ENCODE measurements at regions not wholly inside any gene's neighbourhood (a gene's known extent, or its start where the extent isn't known, plus 50 kb on each side); places are given as distances from the start of the nearest gene placed in this dataset.

DNA sequence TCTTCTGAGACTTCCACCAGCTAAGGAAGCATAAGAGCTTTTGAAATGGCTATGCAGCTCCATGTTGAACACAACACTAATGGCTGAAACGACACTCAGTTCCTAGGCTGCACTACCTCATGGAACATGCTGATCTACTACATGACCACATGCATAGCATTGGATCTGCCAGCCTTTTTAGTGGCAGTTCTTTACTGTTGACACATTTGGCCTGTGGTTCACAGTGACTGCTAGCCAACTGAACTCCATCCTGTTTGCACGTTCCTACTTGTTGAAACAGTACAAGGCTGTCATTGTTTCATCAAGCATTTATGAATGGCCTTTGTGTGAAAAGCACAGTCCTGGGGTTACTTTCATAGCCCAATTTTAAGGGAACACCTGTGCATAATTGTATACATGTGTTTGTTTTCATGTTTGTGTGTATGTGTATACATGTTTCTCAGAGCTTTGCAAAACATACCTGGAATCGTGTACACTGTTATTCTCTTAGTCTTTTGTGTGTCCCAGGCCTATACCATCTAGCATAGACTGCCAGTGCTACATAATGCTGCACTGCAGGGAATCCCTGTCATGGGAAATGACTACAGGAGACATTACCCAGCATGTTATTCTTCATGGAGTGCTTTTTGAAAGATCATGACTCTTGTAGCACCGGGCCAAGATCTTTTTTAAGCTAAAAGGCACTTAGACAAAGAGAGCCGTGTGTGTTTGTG lies 179.6 kb upstream of the ESRRG start:
- no peak overlapping the region for H2AFZ ChIP-seq (ENCODE audit: low read length)
- H3K9me3 ChIP-seq (ENCODE audit: insufficient read depth, low read depth, low read length) = no peaks in the 10 kb centered on the region
- no peaks in the 10 kb centered on the region for H3K27me3 ChIP-seq (ENCODE audit: insufficient read depth, low read length, poor library complexity, severe bottlenecking)
- no peaks in the 10 kb centered on the region for H3F3A ChIP-seq (ENCODE audit: low read depth)
- H3K36me3 ChIP-seq (ENCODE audit: insufficient read depth, low read length) = no peaks in the 10 kb centered on the region
- no peaks in the 10 kb centered on the region for H4K20me1 ChIP-seq (ENCODE audit: insufficient read depth, low read length, poor library complexity, severe bottlenecking)
- H3K4me2 ChIP-seq (ENCODE audit: low read depth, low read length, poor library complexity, severe bottlenecking) = no peak overlapping the region
- no peaks in the 10 kb centered on the region for H3K4me1 ChIP-seq (ENCODE audit: insufficient read depth, low read length, poor library complexity, severe bottlenecking)
- TF ChIP-seq CTCF (conservative IDR thresholded peaks at IDR 0.05; ENCODE audit: low read length) = no peak
- TF ChIP-seq EZH2phosphoT487 (IDR thresholded peaks at IDR 0.05; ENCODE audit: borderline replicate concordance) = no peak
- no peaks in the 10 kb centered on the region for H3K79me2 ChIP-seq (ENCODE audit: insufficient read depth, low read length)
- no peak overlapping the region for H3K9ac ChIP-seq (ENCODE audit: low read depth, low read length, poor library complexity, severe bottlenecking)
- H3K4me3 ChIP-seq (ENCODE audit: low read length, poor library complexity, severe bottlenecking) = no peak overlapping the region
- no peaks in the 10 kb centered on the region for H3K9me2 ChIP-seq (replicated peaks; ENCODE audit: low read depth, low read length)

- Histone ChIP-seq H3K79me2 (ENCODE audit: insufficient read depth, low read length) (no peaks in the 10 kb centered on the region), H3K4me3 (ENCODE audit: low read length, poor library complexity, severe bottlenecking) (no peak overlapping the region), H3K4me2 (ENCODE audit: low read depth, low read length, poor library complexity, severe bottlenecking) (no peak overlapping the region), H3K9me2 (replicated peaks; ENCODE audit: low read depth, low read length) (no peaks in the 10 kb centered on the region), H3K9ac (ENCODE audit: low read depth, low read length, poor library complexity, severe bottlenecking) (no peak overlapping the region), H3K27me3 (ENCODE audit: insufficient read depth, low read length, poor library complexity, severe bottlenecking) (no peaks in the 10 kb centered on the region), H3K9me3 (ENCODE audit: insufficient read depth, low read depth, low read length) (no peaks in the 10 kb centered on the region), H3F3A (ENCODE audit: low read depth) (no peaks in the 10 kb centered on the region), H3K4me1 (ENCODE audit: insufficient read depth, low read length, poor library complexity, severe bottlenecking) (no peaks in the 10 kb centered on the region), H2AFZ (ENCODE audit: low read length) (no peak overlapping the region), H4K20me1 (ENCODE audit: insufficient read depth, low read length, poor library complexity, severe bottlenecking) (no peaks in the 10 kb centered on the region), H3K36me3 (ENCODE audit: insufficient read depth, low read length) (no peaks in the 10 kb centered on the region)
- no peak for TF ChIP-seq CTCF (conservative IDR thresholded peaks at IDR 0.05; ENCODE audit: low read length)
- no peak for TF ChIP-seq EZH2phosphoT487 (IDR thresholded peaks at IDR 0.05; ENCODE audit: borderline replicate concordance)
Measured at GRCh38 chr1:216900116-216900620, 176.9 kb upstream of the ESRRG start.

DNA sequence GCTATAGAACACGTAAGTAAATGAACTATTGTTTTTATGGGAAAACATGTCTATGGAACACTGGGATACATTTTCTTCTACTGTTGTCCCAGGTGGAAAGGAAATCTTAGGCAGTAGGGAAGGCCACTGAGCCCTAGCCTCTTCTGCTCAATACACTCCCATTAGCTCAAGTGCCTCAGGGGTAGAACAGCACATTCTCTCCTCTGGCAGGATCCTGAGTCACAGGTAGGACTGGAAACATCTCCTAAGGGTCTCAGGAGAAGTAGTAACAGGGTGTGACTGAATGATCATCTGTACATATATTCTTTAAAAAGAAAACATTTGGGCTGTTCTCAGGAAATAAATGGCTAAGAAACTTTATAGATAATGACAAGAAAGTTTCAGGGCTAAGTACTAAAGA lies 175.6 kb upstream of the ESRRG start:
- Histone ChIP-seq H3K9me3 (ENCODE audit: insufficient read depth, low read depth, low read length) (no peaks in the 10 kb centered on the region), H3K79me2 (ENCODE audit: insufficient read depth, low read length) (no peaks in the 10 kb centered on the region), H3K27me3 (ENCODE audit: insufficient read depth, low read length, poor library complexity, severe bottlenecking) (no peaks in the 10 kb centered on the region), H3K36me3 (ENCODE audit: insufficient read depth, low read length) (no peaks in the 10 kb centered on the region), H3K4me2 (ENCODE audit: low read depth, low read length, poor library complexity, severe bottlenecking) (no peak overlapping the region), H3K4me1 (ENCODE audit: insufficient read depth, low read length, poor library complexity, severe bottlenecking) (no peaks in the 10 kb centered on the region), H3K9ac (ENCODE audit: low read depth, low read length, poor library complexity, severe bottlenecking) (no peak overlapping the region), H3K9me2 (replicated peaks; ENCODE audit: low read depth, low read length) (no peaks in the 10 kb centered on the region), H2AFZ (ENCODE audit: low read length) (no peak overlapping the region), H3K4me3 (ENCODE audit: low read length, poor library complexity, severe bottlenecking) (no peak overlapping the region), H3F3A (ENCODE audit: low read depth) (no peaks in the 10 kb centered on the region), H4K20me1 (ENCODE audit: insufficient read depth, low read length, poor library complexity, severe bottlenecking) (no peaks in the 10 kb centered on the region)
- TF ChIP-seq CTCF (conservative IDR thresholded peaks at IDR 0.05; ENCODE audit: low read length) (no peak), EZH2phosphoT487 (IDR thresholded peaks at IDR 0.05; ENCODE audit: borderline replicate concordance) (no peak)

Measured in Loucy (cell line).